ENCODE measurements at regions not wholly inside any gene's neighbourhood (a gene's known extent, or its start where the extent isn't known, plus 50 kb on each side); places are given as distances from the start of the nearest gene placed in this dataset.

- TF ChIP-seq POLR2A (IDR thresholded peaks at IDR 0.05) (no peak), CTCF (IDR thresholded peaks at IDR 0.05) (no peak)
Observed at GRCh38 chr17:77380395-77381184, 239.8 kb downstream of the SEC14L1 start.
